Cardiac muscle cell (in vitro differentiated cells and primary cell): ENCODE measurements at regions not wholly inside any gene's neighbourhood (a gene's known extent, or its start where the extent isn't known, plus 50 kb on each side); places are given as distances from the start of the nearest gene placed in this dataset.

Experiments
- DNase-seq, 2 donors: peaks; one replicate each; pipeline versions ENCODE4 v3.0.0 to v3.0.0-alpha.2; 2010 to 2017; ENCODE audit warnings: low read depth in 1 of 2, low spot score in 1 of 2
- H3K27ac ChIP-seq: fragments of 200-600 bp; sonication (generic); 2 replicates; pipeline ENCODE4 v1.5.1; 2016
- H3K27me3 ChIP-seq: fragments of 200-600 bp; sonication (generic); 2 replicates; pipeline ENCODE4 v1.6.0; 2016; ENCODE audit warnings: control low read depth
- H3K36me3 ChIP-seq: fragments of 200-600 bp; sonication (generic); 2 replicates; pipeline ENCODE4 v1.5.1; 2016; ENCODE audit warnings: control low read depth
- H3K4me1 ChIP-seq: fragments of 200-600 bp; sonication (generic); 2 replicates; pipeline ENCODE4 v1.8.1; 2017; ENCODE audit warnings: low read depth, mild to moderate bottlenecking, mixed run types
- H3K4me3 ChIP-seq: fragments of 200-600 bp; sonication (generic); 2 replicates; pipeline ENCODE4 v1.5.1; 2016; ENCODE audit warnings: mild to moderate bottlenecking
- H3K9me3 ChIP-seq: fragments of 200-600 bp; sonication (generic); 2 replicates; pipeline ENCODE4 v1.5.1; 2017; ENCODE audit warnings: low read depth, mild to moderate bottlenecking, control low read depth
- CTCF ChIP-seq: IDR thresholded peaks from 2 replicates; pipeline ENCODE4 v1.5.1; 2012; ENCODE audit warnings: low read depth, mild to moderate bottlenecking, low read length

GRCh38 chr13:85631801-85632200, 167.4 kb downstream of the SLITRK6 start:
- Histone ChIP-seq H3K27ac (no peak overlapping the region), H3K4me1 (no peaks in the 10 kb centered on the region), H3K9me3 (no peaks in the 10 kb centered on the region), H3K4me3 (no peak overlapping the region), H3K36me3 (no peaks in the 10 kb centered on the region), H3K27me3 (no peaks in the 10 kb centered on the region)
- no peak for TF ChIP-seq CTCF
- no peak for DNase-seq

GRCh38 chr13:85626603-85627002, 172.6 kb downstream of the SLITRK6 start:
- Histone ChIP-seq H3K4me3 (no peak overlapping the region), H3K27ac (no peak overlapping the region), H3K9me3 (no peaks in the 10 kb centered on the region), H3K36me3 (no peaks in the 10 kb centered on the region), H3K4me1 (no peaks in the 10 kb centered on the region), H3K27me3 (peaks cover 4% of the 10 kb centered on the region)
- no peak for DNase-seq
- TF ChIP-seq CTCF, result no peak

GRCh38 chr13:85619321-85619720, 179.9 kb downstream of the SLITRK6 start:
- Histone ChIP-seq H3K36me3 (no peaks in the 10 kb centered on the region), H3K27me3 (peaks cover 13% of the 10 kb centered on the region), H3K4me1 (no peaks in the 10 kb centered on the region), H3K4me3 (no peak overlapping the region), H3K9me3 (no peaks in the 10 kb centered on the region), H3K27ac (no peak overlapping the region)
- TF ChIP-seq CTCF, result no peak
- DNase-seq, result no peak

GRCh38 chr13:85618521-85618920, 180.7 kb downstream of the SLITRK6 start:
- Histone ChIP-seq H3K9me3 (no peaks in the 10 kb centered on the region), H3K4me1 (no peaks in the 10 kb centered on the region), H3K36me3 (no peaks in the 10 kb centered on the region), H3K27ac (no peak overlapping the region), H3K27me3 (peaks cover 13% of the 10 kb centered on the region), H3K4me3 (no peak overlapping the region)
- DNase-seq, result no peak
- TF ChIP-seq CTCF, result no peak

- no peak overlapping the region for H3K4me3 ChIP-seq
- H3K27me3 ChIP-seq, result peaks cover 13% of the 10 kb centered on the region
Measured at GRCh38 chr13:85616275-85616674, 182.9 kb downstream of the SLITRK6 start.

More at GRCh38 chr13:85616275-85616674, 182.9 kb downstream of the SLITRK6 start:
- no peak for TF ChIP-seq CTCF
- Histone ChIP-seq H3K9me3 (no peaks in the 10 kb centered on the region), H3K4me1 (no peaks in the 10 kb centered on the region), H3K36me3 (no peaks in the 10 kb centered on the region), H3K27ac (no peak overlapping the region)
- DNase-seq, result no peak
